Loucy (cell line): ENCODE measurements at regions not wholly inside any gene's neighbourhood (a gene's known extent, or its start where the extent isn't known, plus 50 kb on each side); places are given as distances from the start of the nearest gene placed in this dataset.

ENCODE experiments used
- EZH2phosphoT487 ChIP-seq: fragments of 200-600 bp; IDR thresholded peaks from 2 replicates; pipeline ENCODE4 v1.6.1; 2018; ENCODE audit warnings: antibody characterized with exemption, mild to moderate bottlenecking, moderate library complexity, borderline replicate concordance
- TF ChIP-seq, protein P1 (sequence below): fragments of 200-600 bp; sonication (generic); conservative IDR thresholded peaks from 2 replicates; pipeline ENCODE4 v1.5.1; 2014; ENCODE audit warnings: mild to moderate bottlenecking, antibody characterized with exemption, low read length

GRCh38 chr13:50341526-50341925, 326.3 kb downstream of the KCNRG start:
- TF ChIP-seq, protein P1, sequence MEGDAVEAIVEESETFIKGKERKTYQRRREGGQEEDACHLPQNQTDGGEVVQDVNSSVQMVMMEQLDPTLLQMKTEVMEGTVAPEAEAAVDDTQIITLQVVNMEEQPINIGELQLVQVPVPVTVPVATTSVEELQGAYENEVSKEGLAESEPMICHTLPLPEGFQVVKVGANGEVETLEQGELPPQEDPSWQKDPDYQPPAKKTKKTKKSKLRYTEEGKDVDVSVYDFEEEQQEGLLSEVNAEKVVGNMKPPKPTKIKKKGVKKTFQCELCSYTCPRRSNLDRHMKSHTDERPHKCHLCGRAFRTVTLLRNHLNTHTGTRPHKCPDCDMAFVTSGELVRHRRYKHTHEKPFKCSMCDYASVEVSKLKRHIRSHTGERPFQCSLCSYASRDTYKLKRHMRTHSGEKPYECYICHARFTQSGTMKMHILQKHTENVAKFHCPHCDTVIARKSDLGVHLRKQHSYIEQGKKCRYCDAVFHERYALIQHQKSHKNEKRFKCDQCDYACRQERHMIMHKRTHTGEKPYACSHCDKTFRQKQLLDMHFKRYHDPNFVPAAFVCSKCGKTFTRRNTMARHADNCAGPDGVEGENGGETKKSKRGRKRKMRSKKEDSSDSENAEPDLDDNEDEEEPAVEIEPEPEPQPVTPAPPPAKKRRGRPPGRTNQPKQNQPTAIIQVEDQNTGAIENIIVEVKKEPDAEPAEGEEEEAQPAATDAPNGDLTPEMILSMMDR: no peak
- no peak for TF ChIP-seq EZH2phosphoT487
